GM06990 (cell line): ENCODE measurements at regions not wholly inside any gene's neighbourhood (a gene's known extent, or its start where the extent isn't known, plus 50 kb on each side); places are given as distances from the start of the nearest gene placed in this dataset.
"Not testable (repeated sequence)": the region's sequence is repeated elsewhere in the genome, so short reads cannot be mapped to it uniquely, and the experiment has no call there.

Experiments
- DNase-seq: peaks from one replicate; pipeline ENCODE4 v3.0.0-alpha.2; 2011; ENCODE audit not compliant: insufficient read length; ENCODE audit errors: extremely low read depth
- H3K27me3 ChIP-seq: replicated peaks from 2 replicates; pipeline ENCODE4 v1.6.0; 2011; ENCODE audit warnings: low read length; ENCODE audit not compliant: control insufficient read depth, insufficient read depth
- H3K36me3 ChIP-seq: 2 replicates; pipeline ENCODE4 v1.5.1; 2011; ENCODE audit warnings: low read length; ENCODE audit not compliant: control insufficient read depth, insufficient read depth
- H3K4me3 ChIP-seq: replicated peaks from 2 replicates; pipeline ENCODE4 v1.5.1; 2011; ENCODE audit warnings: low read depth, mild to moderate bottlenecking, control low read depth, low read length
- CTCF ChIP-seq: IDR thresholded peaks from 2 replicates; pipeline ENCODE4 v1.5.1; 2011; ENCODE audit warnings: low read length, control low read depth, mild to moderate bottlenecking, inconsistent platforms; ENCODE audit not compliant: insufficient read depth, poor library complexity, severe bottlenecking

GRCh38 chr6:141833001-141833655, 299.6 kb upstream of the GJE1 start:
- DNase-seq = no peak
- TF ChIP-seq CTCF = no peak
- H3K4me3 ChIP-seq = no peak overlapping the region
- H3K27me3 ChIP-seq = no peaks in the 10 kb centered on the region
- no peaks in the 10 kb centered on the region for H3K36me3 ChIP-seq

- H3K36me3 ChIP-seq = no peaks in the 10 kb centered on the region
These were observed 302.2 kb upstream of the GJE1 start for GRCh38 chr6:141830530-141830929.

GRCh38 chr6:141829566-141830360, 303.0 kb upstream of the GJE1 start:
- H3K27me3 ChIP-seq = no peaks in the 10 kb centered on the region
- no peak overlapping the region for H3K4me3 ChIP-seq
- DNase-seq = no peak
- TF ChIP-seq CTCF = no peak
- no peaks in the 10 kb centered on the region for H3K36me3 ChIP-seq

More at GRCh38 chr6:141830530-141830929, 302.2 kb upstream of the GJE1 start:
- no peak for DNase-seq
- H3K27me3 ChIP-seq = no peaks in the 10 kb centered on the region
- no peak for TF ChIP-seq CTCF
- H3K4me3 ChIP-seq = no peak overlapping the region

- DNase-seq = no peak
- no peak for TF ChIP-seq CTCF
- no peaks in the 10 kb centered on the region for H3K27me3 ChIP-seq
- H3K36me3 ChIP-seq = no peaks in the 10 kb centered on the region
- no peak overlapping the region for H3K4me3 ChIP-seq
These were observed 308.4 kb upstream of the GJE1 start for GRCh38 chr6:141824350-141824749.

GRCh38 chr6:141815039-141815438, 317.7 kb upstream of the GJE1 start:
- not testable (repeated sequence) for H3K36me3 ChIP-seq, H3K4me3 ChIP-seq, H3K27me3 ChIP-seq, DNase-seq

- Histone ChIP-seq H3K36me3 (no peaks in the 10 kb centered on the region), H3K4me3 (no peak overlapping the region), H3K27me3 (no peaks in the 10 kb centered on the region)
- TF ChIP-seq CTCF = no peak
- no peak for DNase-seq
These were observed 322.8 kb upstream of the GJE1 start for GRCh38 chr6:141809901-141810300.
